ENCODE measurements at regions not wholly inside any gene's neighbourhood (a gene's known extent, or its start where the extent isn't known, plus 50 kb on each side); places are given as distances from the start of the nearest gene placed in this dataset.

- TF ChIP-seq CREB1 (IDR thresholded peaks at IDR 0.05; ENCODE audit: low read depth) = no peak
- TF ChIP-seq, protein P1, sequence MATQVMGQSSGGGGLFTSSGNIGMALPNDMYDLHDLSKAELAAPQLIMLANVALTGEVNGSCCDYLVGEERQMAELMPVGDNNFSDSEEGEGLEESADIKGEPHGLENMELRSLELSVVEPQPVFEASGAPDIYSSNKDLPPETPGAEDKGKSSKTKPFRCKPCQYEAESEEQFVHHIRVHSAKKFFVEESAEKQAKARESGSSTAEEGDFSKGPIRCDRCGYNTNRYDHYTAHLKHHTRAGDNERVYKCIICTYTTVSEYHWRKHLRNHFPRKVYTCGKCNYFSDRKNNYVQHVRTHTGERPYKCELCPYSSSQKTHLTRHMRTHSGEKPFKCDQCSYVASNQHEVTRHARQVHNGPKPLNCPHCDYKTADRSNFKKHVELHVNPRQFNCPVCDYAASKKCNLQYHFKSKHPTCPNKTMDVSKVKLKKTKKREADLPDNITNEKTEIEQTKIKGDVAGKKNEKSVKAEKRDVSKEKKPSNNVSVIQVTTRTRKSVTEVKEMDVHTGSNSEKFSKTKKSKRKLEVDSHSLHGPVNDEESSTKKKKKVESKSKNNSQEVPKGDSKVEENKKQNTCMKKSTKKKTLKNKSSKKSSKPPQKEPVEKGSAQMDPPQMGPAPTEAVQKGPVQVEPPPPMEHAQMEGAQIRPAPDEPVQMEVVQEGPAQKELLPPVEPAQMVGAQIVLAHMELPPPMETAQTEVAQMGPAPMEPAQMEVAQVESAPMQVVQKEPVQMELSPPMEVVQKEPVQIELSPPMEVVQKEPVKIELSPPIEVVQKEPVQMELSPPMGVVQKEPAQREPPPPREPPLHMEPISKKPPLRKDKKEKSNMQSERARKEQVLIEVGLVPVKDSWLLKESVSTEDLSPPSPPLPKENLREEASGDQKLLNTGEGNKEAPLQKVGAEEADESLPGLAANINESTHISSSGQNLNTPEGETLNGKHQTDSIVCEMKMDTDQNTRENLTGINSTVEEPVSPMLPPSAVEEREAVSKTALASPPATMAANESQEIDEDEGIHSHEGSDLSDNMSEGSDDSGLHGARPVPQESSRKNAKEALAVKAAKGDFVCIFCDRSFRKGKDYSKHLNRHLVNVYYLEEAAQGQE (IDR thresholded peaks at IDR 0.05; ENCODE audit: low read depth) = no peak
- TF ChIP-seq NFIC (IDR thresholded peaks at IDR 0.05) = no peak
- TF ChIP-seq RAD21 (IDR thresholded peaks at IDR 0.05; ENCODE audit: low read depth) = no peak
- TF ChIP-seq, protein P2, sequence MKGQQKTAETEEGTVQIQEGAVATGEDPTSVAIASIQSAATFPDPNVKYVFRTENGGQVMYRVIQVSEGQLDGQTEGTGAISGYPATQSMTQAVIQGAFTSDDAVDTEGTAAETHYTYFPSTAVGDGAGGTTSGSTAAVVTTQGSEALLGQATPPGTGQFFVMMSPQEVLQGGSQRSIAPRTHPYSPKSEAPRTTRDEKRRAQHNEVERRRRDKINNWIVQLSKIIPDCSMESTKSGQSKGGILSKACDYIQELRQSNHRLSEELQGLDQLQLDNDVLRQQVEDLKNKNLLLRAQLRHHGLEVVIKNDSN (IDR thresholded peaks at IDR 0.05) = no peak
- no peak for TF ChIP-seq FOXM1 (IDR thresholded peaks at IDR 0.05; ENCODE audit: borderline replicate concordance, low read depth)
- no peak for TF ChIP-seq EP300 (IDR thresholded peaks at IDR 0.05; ENCODE audit: borderline replicate concordance)
- no peak for TF ChIP-seq TEAD4 (IDR thresholded peaks at IDR 0.05)
- TF ChIP-seq TCF12 (IDR thresholded peaks at IDR 0.05; ENCODE audit: low read depth) = no peak
- no peak for TF ChIP-seq YY1 (IDR thresholded peaks at IDR 0.05; ENCODE audit: low read depth)
- no peak for TF ChIP-seq TAF1 (IDR thresholded peaks at IDR 0.05; ENCODE audit: low read depth)
- TF ChIP-seq CEBPB (IDR thresholded peaks at IDR 0.05) = no peak
- TF ChIP-seq EGR1 (IDR thresholded peaks at IDR 0.05) = no peak
Measured at GRCh38 chr4:65789805-65790204, 119.5 kb upstream of the EPHA5 start.

DNA sequence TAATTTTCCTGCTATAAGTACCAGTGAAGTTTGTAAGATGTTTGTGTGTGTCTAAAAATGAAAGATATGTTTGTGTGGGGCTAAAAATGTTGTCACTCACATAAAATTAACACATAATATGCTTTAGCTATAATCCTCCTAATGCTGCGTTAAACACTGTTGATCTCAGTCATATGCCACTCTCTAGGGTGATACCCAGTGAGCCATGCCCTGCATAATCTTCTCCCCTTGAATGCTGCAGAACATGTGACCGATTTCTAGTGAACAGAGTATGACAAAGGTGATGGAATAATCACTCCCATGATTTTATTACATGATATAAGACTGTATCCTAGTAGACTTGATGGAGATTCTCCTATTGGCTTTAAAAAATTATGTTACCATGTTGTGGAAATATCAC lies 119.1 kb upstream of the EPHA5 start:
- no peak for TF ChIP-seq CEBPB (IDR thresholded peaks at IDR 0.05)
- TF ChIP-seq TCF12 (IDR thresholded peaks at IDR 0.05; ENCODE audit: low read depth) = no peak

- no peak for TF ChIP-seq RAD21 (IDR thresholded peaks at IDR 0.05; ENCODE audit: low read depth)
- TF ChIP-seq CREB1 (IDR thresholded peaks at IDR 0.05; ENCODE audit: low read depth) = no peak
- no peak for TF ChIP-seq MAX (IDR thresholded peaks at IDR 0.05)
- no peak for TF ChIP-seq FOXM1 (IDR thresholded peaks at IDR 0.05; ENCODE audit: borderline replicate concordance, low read depth)
- TF ChIP-seq EP300 (IDR thresholded peaks at IDR 0.05; ENCODE audit: borderline replicate concordance) = no peak
- no peak for TF ChIP-seq TCF12 (IDR thresholded peaks at IDR 0.05; ENCODE audit: low read depth)
- TF ChIP-seq CEBPB (IDR thresholded peaks at IDR 0.05) = no peak
- TF ChIP-seq, protein P1 (IDR thresholded peaks at IDR 0.05; ENCODE audit: low read depth) = no peak
- no peak for TF ChIP-seq EGR1 (IDR thresholded peaks at IDR 0.05)
- TF ChIP-seq TEAD4 (IDR thresholded peaks at IDR 0.05) = no peak
- no peak for TF ChIP-seq TAF1 (IDR thresholded peaks at IDR 0.05; ENCODE audit: low read depth)
- TF ChIP-seq ZBTB7A (IDR thresholded peaks at IDR 0.05; ENCODE audit: low read depth) = no peak
- TF ChIP-seq NFIC (IDR thresholded peaks at IDR 0.05) = no peak
- TF ChIP-seq, protein P2 (IDR thresholded peaks at IDR 0.05) = no peak
- no peak for TF ChIP-seq YY1 (IDR thresholded peaks at IDR 0.05; ENCODE audit: low read depth)
Measured at GRCh38 chr4:65777270-65777669, 107.0 kb upstream of the EPHA5 start.

GRCh38 chr4:65773636-65774035 lies 103.3 kb upstream of the EPHA5 start:
- no peak for TF ChIP-seq CREB1 (IDR thresholded peaks at IDR 0.05; ENCODE audit: low read depth)
- TF ChIP-seq CEBPB (IDR thresholded peaks at IDR 0.05) = no peak
- TF ChIP-seq FOXM1 (IDR thresholded peaks at IDR 0.05; ENCODE audit: borderline replicate concordance, low read depth) = no peak
- TF ChIP-seq EP300 (IDR thresholded peaks at IDR 0.05; ENCODE audit: borderline replicate concordance) = no peak
- TF ChIP-seq MAX (IDR thresholded peaks at IDR 0.05) = no peak
- TF ChIP-seq TCF12 (IDR thresholded peaks at IDR 0.05; ENCODE audit: low read depth) = no peak
- no peak for TF ChIP-seq ZBTB7A (IDR thresholded peaks at IDR 0.05; ENCODE audit: low read depth)
- TF ChIP-seq RAD21 (IDR thresholded peaks at IDR 0.05; ENCODE audit: low read depth) = no peak
- TF ChIP-seq TAF1 (IDR thresholded peaks at IDR 0.05; ENCODE audit: low read depth) = no peak
- TF ChIP-seq EGR1 (IDR thresholded peaks at IDR 0.05) = no peak
- no peak for TF ChIP-seq NFIC (IDR thresholded peaks at IDR 0.05)
- TF ChIP-seq, protein P1 (IDR thresholded peaks at IDR 0.05; ENCODE audit: low read depth) = no peak
- TF ChIP-seq, protein P2 (IDR thresholded peaks at IDR 0.05) = no peak
- TF ChIP-seq YY1 (IDR thresholded peaks at IDR 0.05; ENCODE audit: low read depth) = no peak
- no peak for TF ChIP-seq TEAD4 (IDR thresholded peaks at IDR 0.05)
